ENCODE measurements at regions not wholly inside any gene's neighbourhood (a gene's known extent, or its start where the extent isn't known, plus 50 kb on each side); places are given as distances from the start of the nearest gene placed in this dataset.
"Not testable (repeated sequence)": the region's sequence is repeated elsewhere in the genome, so short reads cannot be mapped to it uniquely, and the experiment has no call there.

- no peak for DNase-seq (ENCODE audit: low read depth)
- no peak overlapping the region for H3K4me3 ChIP-seq (ENCODE audit: low read depth, low read length)
- no peak for TF ChIP-seq CTCF (IDR thresholded peaks at IDR 0.05; ENCODE audit: low read depth, low read length, missing control alignments)
Measured at GRCh38 chr21:33967086-33967571, 51.5 kb upstream of the ATP5PO start.

- no peak for TF ChIP-seq CTCF (IDR thresholded peaks at IDR 0.05; ENCODE audit: low read depth, low read length, missing control alignments)
- H3K4me3 ChIP-seq (ENCODE audit: low read depth, low read length), result no peak overlapping the region
- no peak for DNase-seq (ENCODE audit: low read depth)
Measured at GRCh38 chr21:33966324-33966949, 50.8 kb upstream of the ATP5PO start.

- DNase-seq (ENCODE audit: low read depth); H3K4me3 ChIP-seq (ENCODE audit: low read depth, low read length): not testable (repeated sequence)
Measured at GRCh38 chr21:33965662-33966061, 50.1 kb upstream of the ATP5PO start.

All from GM12864 (cell line).